COLO668 (cell line): ENCODE measurements at regions not wholly inside any gene's neighbourhood (a gene's known extent, or its start where the extent isn't known, plus 50 kb on each side); places are given as distances from the start of the nearest gene placed in this dataset.

Source experiments
- DNase-seq: peaks from one replicate; lab custom pipeline; 2025; ENCODE audit not compliant: unreplicated experiment; lab: John Stamatoyannopoulos, UW

GRCh38 chr9:82149501-82149946, 161.0 kb downstream of the SPATA31D1 start:
- DNase-seq: no peak

DNA sequence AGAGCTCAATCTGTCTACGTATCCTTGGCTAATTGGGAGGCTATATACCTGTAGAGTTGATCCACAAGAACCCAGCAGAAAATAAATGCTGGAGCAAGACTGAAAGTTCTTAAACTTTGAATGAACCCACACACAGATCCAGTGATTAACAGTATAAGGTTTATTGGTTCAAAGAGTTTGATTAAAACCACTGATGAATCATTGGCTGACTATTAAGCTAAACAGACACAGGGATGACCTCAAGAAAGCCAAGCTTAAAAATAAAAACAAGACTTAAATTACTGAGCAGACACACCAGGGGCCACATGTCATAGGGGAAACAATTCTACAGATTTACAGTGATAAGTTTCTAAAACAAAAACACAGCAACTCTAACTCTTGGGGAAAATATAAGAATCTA, 163.6 kb downstream of the SPATA31D1 start:
- no peak for DNase-seq

DNA sequence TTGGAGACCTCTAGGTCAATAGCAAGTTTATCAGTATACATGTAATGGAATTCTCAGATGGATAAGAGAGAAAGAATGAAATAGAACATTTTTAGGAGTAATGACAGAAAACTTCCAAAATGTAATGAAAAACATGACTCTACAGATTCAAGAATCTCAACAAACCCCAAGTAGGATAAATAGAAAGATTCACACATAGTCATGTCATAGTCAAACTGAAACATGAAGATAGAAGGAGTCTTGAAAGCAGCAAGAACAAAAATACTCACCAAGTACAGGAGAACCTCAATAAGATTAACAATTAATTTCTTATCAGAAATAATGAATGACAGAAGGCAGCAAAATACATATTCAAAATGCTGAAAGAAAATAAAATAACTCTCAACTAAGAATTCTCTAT, 164.5 kb downstream of the SPATA31D1 start:
- DNase-seq: no peak

DNA sequence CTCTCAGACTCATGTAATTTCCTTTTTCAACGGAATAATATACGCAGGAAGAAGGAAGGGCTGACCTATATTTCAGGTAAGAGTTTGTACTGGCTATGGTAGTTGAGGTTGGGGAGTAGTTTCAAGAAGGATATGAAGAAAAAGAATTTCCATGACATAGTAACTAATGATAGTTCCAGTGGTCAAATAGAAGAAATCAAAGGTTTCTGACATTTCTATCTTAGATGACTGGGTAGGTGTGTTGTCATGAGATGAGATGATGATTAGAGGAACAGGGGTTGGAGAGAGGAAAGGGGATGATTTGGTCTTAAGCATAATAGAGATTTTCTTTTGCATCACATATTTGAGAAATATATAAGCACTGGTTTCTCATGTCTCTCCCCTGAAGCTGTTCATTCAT, 166.0 kb downstream of the SPATA31D1 start:
- no peak for DNase-seq

GRCh38 chr9:82161876-82162275, 173.3 kb downstream of the SPATA31D1 start:
- DNase-seq: no peak

- no peak for DNase-seq
Measured at GRCh38 chr9:82164159-82164558, 175.6 kb downstream of the SPATA31D1 start.

GRCh38 chr9:82167296-82167695, 178.7 kb downstream of the SPATA31D1 start:
- no peak for DNase-seq

DNA sequence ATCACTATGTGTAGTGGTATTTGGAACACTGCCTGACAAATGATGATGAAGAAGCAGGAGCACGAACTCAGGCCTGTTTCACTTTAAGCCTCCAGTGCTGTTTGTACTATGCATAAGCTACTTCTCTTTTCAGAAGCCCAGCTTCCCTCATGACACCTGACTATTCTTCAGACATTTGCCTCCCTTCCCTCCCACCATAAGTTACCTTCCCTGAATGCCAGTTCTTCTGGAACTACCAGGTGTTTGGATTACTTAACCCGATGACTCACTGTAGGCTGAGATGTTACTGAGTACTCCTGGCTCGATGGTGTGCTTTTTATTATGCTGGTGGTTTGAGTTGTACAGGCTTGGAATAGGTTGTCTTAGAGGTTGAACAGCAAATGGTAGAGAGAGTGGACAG, 180.0 kb downstream of the SPATA31D1 start:
- no peak for DNase-seq

DNA sequence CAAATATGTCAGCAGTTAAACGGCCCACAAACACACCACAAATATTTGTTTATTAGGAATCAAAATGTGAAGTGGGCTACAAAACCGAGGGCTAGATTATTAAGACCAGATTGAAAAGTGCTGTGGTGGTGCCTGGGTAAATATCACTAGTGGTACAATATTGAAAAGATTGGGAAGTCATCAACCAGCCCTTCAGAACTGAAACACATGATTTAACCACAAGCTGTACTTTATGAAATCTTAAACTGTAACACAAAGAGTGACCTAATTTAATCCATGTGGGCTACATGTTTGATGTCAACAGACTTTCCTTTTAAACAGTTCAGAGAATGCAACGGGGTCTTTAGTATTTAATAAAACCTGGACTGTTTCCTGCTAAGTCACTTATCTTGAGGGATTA, 182.3 kb downstream of the SPATA31D1 start:
- DNase-seq: no peak

GRCh38 chr9:82171271-82171670, 182.7 kb downstream of the SPATA31D1 start:
- no peak for DNase-seq

GRCh38 chr9:82180711-82181110, 192.1 kb downstream of the SPATA31D1 start:
- no peak for DNase-seq

DNA sequence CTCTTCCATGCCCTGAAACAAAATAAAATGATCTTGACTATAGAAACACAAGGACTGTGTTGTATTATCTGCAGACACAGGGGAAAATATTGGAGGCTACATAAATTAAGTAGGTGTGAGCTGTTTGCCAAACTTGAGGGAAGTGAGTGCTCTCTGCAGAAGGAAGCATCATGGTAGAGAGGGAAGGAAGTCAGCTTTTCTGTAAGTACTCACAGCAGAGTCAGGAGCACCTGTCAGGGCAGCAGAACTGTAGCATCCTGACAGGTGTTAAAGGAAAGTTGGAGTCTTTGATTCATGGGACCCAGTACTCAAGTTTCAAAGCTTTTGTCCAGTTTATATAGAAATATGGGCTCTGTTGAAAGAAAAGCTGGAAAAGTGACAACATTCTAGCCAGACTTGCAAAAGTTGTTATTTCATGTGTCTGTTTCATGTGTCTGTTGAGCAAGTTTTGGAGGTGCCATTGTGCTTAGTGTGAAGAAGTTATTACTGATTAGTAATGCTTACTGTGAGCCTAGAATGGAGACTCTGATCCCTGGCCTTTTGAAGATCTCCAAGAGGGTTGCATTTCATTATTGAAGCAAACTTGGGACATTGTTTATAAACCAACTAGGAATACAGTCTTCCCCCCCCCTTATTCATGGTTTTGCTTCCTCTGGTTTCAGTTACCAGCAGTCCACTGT, 194.7 kb downstream of the SPATA31D1 start:
- no peak for DNase-seq

DNA sequence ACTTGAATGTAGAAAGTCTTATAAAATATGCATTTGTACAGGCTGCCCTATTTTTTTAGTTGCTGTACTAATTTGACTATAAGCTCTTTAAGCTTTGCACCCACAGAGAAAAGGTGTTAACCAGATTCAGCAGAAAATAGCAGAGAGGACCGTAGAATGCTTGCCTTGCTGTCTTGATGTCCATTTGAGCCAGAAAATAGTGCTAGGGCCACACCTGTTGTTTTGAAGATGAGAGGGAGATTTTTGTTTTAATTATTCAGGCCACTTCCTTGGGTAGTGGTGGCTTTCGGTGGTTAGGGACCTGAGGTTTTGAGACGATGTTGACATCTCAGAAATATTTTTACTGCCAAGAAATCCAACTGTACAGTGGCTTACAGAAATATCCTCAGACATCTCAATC, 196.0 kb downstream of the SPATA31D1 start:
- DNase-seq: no peak

GRCh38 chr9:82188817-82189216, 200.2 kb downstream of the SPATA31D1 start:
- DNase-seq: no peak

- no peak for DNase-seq
Measured at GRCh38 chr9:82191082-82191770, 202.7 kb downstream of the SPATA31D1 start.

GRCh38 chr9:82192211-82192610, 203.6 kb downstream of the SPATA31D1 start:
- DNase-seq: no peak

GRCh38 chr9:82196622-82197441, 208.3 kb downstream of the SPATA31D1 start:
- DNase-seq: no peak

- no peak for DNase-seq
Measured at GRCh38 chr9:82201196-82201595, 212.6 kb downstream of the SPATA31D1 start.

DNA sequence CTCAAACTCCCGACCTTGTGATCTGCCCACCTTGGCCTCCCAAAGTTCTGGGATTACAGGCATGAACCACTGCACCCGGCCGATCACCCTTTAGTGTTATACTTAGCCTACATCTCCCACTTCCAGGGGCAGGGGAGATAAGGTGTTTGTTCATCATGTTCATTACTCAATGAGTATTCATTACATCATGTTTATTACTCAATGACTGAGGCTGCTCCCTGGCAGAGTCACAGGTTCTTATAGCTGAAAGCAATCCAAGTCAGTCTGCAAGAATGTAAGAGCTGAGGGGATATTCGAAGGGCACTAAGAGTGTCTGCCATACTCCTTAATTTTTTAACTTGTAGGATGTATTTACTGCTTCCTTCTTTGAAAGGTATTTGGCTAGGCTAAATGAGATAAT, 214.2 kb downstream of the SPATA31D1 start:
- no peak for DNase-seq

DNA sequence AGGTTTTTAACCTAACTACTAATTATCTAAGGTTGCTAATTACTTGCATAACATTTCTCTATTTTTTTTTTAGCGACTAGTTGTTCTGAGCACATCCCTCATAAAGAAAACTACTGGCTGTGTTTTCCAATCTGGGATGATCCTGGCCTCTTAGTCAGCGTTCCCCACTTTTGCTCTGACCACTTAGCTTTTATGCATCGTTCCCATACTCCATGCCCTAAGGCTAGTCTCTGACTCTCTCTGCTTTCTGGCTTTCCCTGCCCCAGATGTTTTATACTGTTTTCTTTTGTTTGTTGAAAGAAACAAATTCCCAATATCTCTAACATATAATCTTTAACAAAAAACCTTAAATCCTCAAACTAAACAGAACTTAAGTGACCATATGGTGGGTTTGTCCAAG, 217.9 kb downstream of the SPATA31D1 start:
- DNase-seq: no peak

DNA sequence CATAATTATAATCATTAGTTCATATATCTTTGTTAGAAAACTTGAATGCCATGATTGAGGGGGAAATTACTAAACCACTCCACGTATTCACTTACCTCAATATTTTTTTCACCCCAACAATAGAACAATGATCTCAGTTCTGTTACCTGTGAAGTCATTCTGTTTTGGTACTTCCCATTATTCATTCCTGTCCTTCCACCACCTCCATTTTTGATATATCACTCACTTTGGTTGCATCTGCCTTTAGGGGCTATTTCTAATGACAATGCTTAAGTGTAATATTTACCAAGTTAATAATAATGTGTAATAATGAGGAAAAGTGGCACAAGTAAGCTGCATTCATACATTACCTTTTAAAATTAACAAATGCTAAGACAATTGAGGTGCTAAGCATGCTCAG, 218.4 kb downstream of the SPATA31D1 start:
- DNase-seq: no peak
